Stimulated activated CD4-positive, alpha-beta T cell treated with anti-CD3 and anti-CD28 coated beads, Interleukin-12 subunit alpha, Interleukin-12 subunit beta, amount 100 ng/mL, for 4 hours (primary cell): ENCODE measurements at regions not wholly inside any gene's neighbourhood (a gene's known extent, or its start where the extent isn't known, plus 50 kb on each side); places are given as distances from the start of the nearest gene placed in this dataset.
"Not testable (repeated sequence)": the region's sequence is repeated elsewhere in the genome, so short reads cannot be mapped to it uniquely, and the experiment has no call there.

ENCODE experiments used
- DNase-seq: peaks from one replicate; pipeline ENCODE4 v3.0.0-alpha.2; 2020

DNA sequence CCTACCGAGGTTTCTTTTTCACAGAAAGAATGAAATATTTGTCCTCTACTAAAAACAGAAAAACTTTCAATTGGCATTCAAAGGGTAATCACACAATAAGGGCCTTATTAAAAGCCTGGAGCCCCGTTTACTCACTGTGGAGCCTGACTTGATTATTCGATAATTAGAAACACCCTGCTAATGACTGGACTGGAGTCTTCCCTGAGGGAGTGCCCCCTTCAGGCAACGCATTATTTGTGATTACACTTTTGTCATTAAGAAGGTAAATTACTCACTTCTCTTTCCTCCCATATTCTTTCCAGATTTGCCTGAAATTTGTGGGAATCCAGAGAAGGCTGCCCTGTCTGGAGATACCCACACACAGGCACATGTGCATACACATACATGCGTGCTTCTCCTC is 444.2 kb upstream of the NPVF start:
- no peak for DNase-seq

DNA sequence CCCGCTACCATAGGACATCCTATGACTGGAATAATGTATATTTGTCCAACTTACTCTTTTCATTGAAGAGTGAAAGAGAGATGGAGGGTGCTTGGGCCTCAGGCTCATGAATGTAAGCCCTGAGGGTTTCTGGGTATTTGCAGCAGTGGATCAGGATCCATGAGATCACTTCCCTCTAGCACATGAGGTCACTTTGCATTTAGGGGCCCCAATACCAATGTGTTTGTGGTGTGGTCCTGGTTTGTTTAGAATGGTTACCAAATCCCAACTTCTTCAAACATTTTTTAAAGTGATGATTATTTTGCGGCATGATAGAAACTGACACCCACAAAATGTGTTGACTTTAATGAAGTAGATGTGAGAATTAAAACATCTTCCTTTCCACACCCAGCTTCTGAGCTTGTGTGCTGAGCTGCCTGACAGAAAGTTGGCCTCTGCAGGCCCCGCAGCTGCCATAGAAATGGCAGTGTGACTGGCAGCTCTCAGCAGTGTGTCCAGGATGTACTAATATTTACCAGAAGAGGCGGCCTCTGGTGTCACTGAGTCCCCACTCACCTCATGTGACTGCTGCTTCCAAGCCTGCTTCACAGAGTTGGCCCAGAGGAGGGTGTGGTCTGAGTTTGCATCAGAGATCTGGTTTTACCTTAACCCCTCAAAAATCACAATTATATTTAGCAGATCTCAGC is 447.6 kb upstream of the NPVF start:
- no peak for DNase-seq

DNA sequence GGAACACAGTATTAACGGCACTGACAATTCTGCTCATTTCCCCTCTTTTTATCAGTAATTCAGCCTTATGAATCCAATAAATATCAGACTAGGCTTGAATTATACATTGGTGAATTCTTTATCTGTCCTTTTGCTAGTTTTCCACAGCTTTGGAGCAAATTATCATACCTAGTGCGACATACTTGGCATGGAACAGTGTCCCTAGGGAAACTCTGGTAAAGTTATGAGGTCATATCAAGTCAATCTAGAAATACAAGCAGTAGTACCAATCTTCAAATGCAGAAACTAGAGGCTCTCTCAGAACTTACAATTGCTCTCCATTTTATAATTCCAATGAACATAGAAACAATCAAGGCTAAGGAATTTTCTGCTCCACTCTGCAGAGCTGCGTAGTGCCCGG is 449.3 kb upstream of the NPVF start:
- no peak for DNase-seq

DNA sequence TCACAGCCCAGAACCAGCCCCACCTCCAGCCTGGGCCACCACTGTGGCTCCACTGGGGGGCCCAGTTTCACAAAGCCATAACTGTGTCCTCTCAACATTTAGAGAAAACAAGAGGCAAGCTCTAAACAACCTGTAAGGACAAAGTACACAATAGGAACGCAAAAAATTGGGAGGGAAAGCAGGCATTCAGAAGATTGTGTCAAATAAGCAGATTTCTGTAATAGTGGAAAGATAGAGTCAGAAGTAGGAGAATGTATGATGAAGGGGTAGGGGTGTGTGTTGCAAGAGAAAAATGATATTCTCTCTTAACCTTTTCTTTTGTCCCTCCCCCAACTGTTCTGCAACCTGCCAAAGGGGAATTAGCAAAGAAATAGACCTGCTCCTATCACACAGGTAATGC is 449.9 kb upstream of the NPVF start:
- no peak for DNase-seq

DNA sequence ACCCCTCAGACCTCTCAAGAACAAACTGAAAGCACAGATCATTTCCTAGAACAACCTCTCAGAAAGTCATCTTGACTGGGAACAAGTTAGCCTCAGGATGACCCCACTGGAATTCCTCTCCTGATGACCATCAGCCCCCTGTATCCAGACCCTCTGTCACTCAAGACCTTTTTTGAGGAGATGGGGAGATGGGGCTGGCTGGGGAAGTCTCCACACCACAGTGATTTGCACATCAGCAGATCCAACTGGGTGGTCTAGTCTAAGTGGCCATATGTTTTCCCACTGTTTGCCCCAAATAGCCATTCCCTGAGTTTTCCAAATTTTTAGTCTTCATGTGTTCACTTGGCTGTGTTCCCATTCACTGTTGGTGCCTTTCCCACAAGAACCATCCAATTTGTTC is 452.4 kb upstream of the NPVF start:
- DNase-seq, result no peak

DNA sequence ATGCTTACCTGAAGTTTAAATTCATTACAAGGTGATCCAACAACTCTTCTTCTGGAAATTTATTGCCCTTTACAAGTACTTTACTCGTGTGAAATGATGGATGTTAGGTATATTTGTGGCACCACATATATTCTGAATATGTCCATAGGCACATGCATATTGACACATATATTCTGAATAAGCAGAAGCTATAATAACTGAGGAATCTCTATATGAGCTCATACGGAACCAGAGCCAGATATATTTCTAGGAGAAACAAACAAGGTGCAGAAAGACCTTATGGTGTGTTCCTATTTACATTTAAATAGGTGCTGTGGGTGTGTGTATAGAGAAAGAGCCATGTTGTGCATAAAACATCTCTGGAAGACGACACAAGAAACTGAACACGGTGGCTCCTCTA is 456.1 kb upstream of the NPVF start:
- no peak for DNase-seq

DNA sequence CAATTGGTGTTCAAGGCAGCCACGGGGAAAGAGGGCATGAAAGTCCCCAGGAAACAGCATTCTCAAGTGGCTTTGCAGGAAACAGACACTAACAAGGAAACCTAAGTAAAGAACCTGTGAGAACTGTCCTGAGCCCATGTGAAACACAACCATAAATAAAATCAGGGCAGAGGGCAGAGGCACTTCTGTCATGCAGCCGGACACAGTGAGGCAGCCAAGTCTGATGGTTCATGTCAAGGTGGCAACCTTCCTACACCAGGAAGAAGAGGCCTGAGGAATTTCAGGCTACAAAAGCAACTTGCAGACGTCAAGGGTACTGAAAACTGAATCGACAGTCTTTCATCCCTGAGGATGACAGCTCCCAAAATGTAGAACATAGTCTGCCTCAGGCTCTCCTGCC is 458.2 kb upstream of the NPVF start:
- no peak for DNase-seq

DNA sequence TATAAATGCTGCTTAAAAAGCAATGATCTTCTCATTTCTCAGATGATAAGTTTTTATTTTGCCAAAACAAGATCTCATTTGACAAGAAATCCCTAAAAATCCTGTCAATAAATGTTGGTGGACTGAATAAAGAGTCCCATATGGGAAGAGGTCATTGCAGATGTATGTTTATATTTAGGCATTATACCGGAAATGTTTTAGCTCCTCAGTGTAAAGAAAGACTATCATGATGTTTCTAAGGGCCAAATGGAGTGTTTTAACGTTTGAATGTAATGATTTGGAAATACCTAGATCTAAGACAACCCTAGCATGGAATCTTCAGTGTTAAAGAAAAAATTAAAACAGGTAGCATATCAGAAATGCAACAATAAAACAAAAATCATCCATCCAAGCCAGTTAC is 457.8 kb upstream of the NFE2L3 start:
- no peak for DNase-seq

DNA sequence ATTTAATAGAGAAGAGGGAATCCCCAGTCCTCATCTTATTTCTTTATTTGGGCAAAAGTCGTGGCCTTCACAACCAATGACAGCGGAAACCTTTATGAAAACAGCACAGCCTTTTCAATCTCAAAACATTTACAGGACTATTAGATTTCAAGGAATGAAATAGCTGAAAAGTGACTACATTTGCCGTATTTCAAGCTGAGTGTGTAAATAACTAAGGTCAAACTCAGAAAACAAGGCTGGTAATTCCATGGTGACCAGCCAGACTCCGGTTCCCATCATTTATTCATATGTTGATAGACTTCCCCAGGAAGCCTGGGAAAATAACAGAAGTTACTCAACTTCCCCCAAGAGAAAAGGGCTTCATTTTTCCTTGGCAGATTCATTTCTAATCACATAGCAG is 457.3 kb upstream of the NFE2L3 start:
- no peak for DNase-seq

DNA sequence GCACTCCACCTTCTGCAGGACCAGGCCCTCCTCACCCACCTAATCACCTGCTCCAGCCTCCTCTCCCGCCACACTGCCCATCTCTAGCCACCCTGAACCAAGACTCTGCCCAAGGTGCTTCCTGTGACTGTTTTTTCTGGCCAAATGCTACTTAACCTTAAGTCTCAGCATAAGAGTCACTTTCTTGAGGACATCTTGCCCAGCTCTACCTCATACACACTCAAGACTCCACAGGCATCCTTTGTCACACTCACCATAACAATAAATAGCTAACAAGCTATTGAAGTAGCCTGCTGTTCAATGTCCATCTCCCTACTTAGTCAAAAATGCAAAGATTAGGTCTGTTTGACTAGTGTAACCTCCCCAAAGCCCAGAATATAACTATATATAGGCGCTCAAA is 455.4 kb upstream of the NFE2L3 start:
- DNase-seq, result no peak

DNA sequence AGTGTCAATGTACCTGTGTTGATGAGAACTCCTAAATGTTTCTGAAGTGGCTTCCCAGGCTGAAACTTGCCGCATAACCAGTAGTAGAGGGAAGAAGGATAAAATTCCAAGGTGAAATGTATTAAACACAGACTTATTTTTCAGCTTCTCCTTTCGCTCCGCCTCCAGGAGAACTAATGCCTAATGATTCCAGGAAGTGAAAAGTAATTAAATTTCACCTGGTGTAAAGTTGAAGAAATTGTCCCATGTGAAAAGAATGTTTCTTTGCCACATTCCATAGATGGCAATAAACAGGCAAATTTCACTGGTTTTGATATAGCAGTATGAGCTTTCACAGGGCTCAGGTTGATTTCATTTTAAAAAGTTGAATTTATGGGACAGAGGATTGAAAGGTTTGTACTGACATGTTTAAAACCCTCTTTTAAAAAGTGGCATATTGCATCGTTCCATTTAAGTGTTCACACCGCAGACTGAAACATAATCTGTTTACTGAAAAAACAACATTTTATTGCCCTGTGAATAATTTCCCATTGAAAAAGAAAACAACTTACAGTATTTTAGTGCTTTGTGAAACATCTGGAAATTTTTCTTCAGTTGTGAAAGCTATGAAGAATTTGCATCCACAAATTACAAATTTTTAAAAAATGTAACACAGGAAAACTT is 453.4 kb upstream of the NFE2L3 start:
- DNase-seq, result no peak

DNA sequence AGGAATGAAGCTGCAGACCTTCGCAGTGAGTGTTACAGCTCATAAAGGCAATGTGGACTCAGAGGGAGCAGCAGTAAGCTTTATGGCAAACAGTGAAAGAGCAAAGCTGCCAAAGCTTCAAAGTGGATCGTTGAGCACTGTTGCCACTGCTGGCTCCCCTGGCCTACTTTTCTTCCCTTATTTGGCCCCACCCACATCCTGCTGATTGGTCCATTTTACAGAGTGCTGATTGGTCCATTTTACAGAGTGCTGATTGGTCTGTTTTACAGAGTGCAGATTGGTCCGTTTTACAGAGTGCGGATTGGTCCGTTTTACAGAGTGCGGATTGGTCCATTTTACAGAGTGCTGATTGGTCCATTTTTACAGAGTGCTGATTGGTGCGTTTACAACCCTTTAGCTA is 451.9 kb upstream of the NFE2L3 start:
- not testable (repeated sequence) for DNase-seq

DNA sequence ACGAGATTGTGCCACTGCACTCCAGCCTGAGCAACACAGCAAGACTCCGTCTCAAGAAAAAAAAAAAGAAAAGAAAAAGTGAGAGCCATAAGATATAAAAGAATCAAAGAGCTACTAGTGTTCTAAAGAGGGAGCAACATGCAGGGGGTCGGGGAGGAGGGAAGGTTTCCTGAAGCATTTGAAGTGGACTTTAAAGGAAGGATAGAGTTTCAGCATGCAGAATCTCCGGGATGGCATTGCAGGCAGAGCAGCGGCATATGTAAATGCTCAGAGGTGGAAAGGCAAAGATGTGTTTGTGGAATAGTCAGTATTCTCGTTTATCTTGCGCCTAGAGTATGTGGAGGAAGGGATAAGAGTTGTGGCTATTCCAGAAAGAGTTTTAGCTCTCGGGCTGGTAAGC is 447.6 kb upstream of the NFE2L3 start:
- no peak for DNase-seq

DNA sequence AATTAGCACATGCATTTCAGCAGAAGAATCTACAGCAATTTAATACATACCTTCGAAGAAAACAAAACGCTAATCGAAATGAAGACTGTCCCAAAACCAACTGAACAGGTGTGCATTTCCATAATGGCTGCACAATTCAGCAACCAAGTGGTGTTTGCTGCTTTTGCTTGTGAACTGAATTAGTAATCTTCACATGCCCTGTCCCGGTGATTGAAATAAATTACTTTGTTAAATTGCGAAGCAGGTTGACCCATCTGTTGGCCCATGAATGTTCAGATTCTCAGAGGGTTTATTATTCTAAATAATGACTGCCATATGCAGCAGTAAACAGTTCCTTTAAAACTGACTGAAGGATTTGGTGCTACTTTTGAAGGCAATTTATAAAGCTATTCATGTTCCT is 445.2 kb upstream of the NFE2L3 start:
- DNase-seq, result no peak

DNA sequence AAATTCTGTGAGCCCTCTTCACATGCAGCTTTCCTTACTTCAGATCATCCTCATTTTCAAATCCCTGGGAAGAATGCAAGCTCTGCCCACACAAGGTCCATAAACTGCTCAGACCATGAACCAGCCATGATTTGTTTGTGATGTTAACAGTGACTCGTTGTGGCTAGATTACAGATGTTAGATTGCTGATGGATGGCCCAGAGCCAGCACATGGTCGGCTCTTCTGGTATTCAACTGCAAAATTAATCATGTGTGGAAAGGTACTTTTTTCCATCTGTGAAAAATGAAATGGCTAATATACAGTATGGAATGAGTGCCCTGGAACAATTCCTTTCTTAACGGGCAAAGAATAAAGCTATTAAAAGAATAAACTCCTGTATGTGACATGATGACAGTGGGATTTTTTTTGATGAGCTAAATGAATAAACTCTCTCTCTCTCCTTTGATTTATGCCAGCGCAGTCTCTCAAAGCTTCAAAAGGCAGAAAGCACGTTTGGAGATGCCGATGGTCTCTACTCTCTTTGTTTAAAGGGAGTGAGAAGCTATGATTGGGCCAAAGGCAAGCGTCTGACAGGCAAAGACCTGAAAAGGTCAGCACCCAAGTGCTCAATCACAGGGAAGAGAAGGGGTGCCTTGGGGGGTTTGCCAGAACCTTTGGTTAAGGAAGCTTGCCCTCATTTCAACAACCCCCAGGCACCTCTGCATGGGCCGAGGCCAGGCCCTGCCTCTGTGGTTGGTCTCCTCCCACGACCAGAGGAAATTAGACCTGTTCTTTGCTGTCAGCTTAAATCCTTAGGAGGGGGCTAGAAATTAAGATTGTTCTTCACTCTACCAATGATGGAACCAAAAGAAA is 444.0 kb upstream of the NFE2L3 start:
- DNase-seq, result no peak

DNA sequence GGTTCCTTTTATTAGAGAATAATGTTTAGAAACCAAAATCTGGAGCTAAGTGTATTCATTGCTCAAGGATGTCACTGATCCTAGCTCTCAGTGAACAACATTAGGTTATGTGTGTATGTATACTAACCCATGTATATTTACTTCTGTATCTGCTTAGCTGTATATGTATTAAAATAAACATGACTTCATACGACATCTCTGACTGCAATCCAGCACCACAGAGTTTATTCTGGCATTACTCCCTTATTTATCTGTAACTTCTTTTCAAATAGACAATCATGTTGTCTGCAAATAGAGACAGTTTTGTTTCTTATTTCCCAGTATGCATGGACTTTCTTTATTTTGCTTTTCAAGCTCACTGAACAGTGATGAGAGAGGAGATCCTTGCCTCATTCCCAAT is 441.0 kb upstream of the NFE2L3 start:
- DNase-seq, result no peak

DNA sequence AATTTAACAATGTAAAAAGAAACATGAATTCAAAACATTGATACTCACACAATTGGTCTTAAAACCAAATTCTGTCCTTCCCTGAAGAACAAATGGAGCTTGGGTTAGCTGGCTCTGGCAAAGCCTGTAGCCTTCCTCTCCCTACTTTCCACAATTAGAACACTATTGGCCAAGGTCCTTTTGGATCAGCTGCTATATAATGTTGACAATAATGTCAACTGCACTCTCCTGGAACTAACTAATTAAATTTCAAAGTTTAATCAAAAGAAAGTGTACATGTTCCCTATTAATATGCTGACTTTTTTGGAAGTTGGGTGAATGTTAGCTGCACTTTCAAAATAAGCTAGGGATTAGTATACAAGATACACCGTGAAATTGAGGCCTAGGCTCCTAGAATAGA is 440.1 kb upstream of the NFE2L3 start:
- no peak for DNase-seq

DNA sequence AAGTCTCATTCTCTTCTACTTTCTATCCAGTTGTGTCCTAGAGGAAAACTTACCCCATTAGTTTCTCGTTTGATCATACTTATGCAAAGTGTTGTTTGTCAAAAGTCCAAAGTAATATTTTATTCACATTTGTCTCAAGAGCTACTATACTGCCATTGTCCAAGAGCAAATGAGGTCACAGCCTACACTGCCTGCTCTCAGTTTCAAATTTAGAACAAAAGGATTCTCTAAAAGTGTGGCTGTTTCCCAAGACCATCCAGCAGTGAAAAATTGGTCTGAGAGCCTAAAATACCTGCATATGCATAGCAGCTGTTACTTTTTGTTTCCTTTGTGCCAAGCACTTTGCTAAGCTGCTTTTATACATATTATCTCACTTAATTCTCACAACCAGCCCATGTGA is 439.5 kb upstream of the NFE2L3 start:
- no peak for DNase-seq

DNA sequence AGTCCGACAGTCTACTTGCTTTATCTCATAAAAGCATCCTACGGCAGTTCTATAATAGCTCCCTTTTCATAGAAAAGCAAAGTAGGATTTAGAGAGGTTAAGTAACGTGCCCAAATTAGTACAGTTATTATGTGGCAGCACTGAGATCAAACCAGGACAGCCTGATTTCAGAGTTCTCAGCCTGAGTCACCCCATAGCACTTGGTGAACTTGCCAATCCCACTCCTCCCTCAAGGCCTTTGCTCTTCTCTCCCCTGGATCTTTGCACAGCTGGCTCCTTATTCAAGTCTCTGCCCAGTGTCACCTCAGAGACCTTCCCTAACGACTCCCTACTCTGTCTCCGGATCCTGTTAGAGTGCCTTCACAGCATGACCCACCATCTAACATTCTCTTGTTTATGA is 438.0 kb upstream of the NFE2L3 start:
- no peak for DNase-seq

DNA sequence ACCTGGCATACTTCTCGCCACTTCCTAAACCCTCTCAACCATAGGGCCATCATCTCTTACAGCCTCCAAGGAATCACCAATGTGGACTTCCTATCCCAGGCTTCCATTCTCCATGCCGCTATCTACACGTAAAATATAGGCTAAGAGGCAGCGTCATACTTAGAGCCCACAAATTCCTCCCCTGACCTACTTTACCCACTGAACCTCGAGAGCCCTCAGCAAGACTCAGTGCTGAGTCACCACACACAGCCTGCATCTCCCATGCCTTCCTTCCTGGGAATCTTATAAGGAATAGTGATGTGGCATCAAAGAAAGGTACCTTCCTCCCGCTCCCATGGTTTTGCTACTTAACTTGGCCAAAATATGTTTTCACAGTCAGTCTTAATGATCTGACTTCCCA is 435.6 kb upstream of the NFE2L3 start:
- DNase-seq, result no peak

DNA sequence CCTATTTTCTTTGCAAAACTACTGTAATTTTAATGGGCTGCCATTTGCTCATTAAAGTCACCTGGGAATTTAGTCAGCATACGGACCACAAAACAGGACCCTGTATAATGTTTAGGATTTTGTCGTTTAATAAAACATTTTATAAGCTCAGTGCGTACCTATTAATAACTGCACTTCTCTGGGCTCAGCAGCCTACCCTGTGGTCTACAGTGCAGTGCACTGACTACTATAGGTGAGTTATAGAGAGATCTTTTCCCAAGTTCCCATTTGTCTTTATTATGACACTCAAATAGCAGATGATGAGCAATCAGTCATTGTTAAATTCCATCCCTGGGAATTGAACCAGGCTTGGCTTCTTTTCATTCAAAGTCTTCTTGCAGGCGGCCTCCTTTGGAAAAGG is 433.4 kb upstream of the NFE2L3 start:
- DNase-seq, result no peak

DNA sequence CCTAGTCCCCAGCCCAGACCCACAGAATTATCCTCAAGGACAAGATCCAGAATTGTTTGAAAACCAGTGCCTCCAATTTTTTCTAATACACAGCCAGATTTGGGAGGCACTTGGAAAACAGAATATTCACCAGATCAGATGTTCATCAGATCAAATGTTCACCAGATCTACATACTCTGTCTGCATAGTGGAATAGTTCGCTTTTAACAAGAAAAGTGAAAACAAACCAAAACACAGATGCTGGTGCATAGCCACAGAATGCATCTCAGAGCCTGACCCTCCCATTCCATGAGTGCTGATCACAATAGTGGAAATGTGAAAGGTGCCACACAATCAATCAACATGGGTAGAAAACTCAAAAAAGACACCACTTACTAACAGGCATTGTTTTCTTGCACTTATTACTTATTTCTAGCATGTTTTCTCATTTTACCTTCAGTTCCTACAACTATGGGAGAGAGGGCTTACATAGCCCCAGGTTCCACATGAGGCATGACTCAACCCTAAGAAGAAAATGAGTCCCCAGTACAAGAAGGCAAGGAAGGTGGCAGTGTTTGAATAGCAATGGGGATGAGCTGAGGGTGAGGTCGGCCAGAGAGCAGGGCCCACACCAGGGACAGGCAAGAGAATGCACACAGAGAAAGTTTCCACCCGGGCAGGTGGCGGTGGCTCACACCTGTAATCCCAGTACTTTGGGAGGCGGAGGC is 432.7 kb upstream of the NFE2L3 start:
- no peak for DNase-seq

DNA sequence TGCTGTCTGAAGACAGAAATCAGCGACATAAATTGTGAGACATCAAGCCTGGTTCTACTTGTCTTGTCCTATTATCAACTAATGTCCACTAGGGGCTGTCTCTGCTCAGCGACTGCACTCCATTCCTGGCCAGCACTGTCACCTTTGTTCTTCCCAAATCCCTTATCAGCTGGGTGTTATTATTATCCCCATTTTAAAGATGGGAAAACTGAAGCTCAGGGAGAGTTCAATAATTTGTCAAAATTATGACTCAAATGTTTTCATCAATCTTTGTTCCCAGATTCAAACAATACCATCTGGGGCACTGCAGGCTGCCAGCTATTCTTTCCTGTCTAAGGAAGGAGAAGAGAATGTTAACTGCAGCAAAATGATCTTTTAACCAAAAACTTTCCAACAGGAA is 431.6 kb upstream of the NFE2L3 start:
- no peak for DNase-seq

DNA sequence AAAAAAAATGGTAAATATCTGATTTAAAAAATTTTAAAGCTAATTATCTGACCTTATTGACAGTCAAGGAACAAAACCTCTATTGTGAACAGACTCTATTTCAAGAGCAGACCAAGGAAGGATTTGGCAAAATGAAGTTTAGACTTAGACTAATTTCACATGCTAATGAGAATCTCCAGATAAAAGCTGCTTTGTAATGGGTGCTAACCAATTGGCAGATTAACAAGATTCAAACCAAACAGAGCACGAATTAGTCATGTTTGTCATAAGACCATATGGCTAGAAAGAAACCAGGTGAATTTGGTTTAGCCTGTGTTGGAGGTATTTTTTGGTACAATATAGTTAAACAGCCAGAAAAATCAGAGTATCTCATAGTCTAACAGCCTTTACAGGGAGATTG is 429.1 kb upstream of the NFE2L3 start:
- no peak for DNase-seq
